Smooth muscle cell (in vitro differentiated cells): ENCODE measurements at regions not wholly inside any gene's neighbourhood (a gene's known extent, or its start where the extent isn't known, plus 50 kb on each side); places are given as distances from the start of the nearest gene placed in this dataset.

Source experiments
- DNase-seq: peaks from one replicate; lab custom pipeline; 2025; ENCODE audit not compliant: unreplicated experiment; lab: John Stamatoyannopoulos, UW
- H2AFZ ChIP-seq: fragments of 200-600 bp; sonication (generic); 2 replicates; pipeline ENCODE4 v1.6.0; 2016; ENCODE audit warnings: antibody characterized with exemption, low read depth, mild to moderate bottlenecking
- H3F3A ChIP-seq: fragments of 200-600 bp; sonication (generic); 2 replicates; pipeline ENCODE4 v1.6.0; 2017; ENCODE audit warnings: antibody characterized with exemption, low read depth
- H3K27ac ChIP-seq: fragments of 200-600 bp; sonication (generic); 2 replicates; pipeline ENCODE4 v1.5.1; 2016; ENCODE audit warnings: low read depth, mild to moderate bottlenecking
- H3K27me3 ChIP-seq: fragments of 200-600 bp; sonication (generic); 2 replicates; pipeline ENCODE4 v1.6.1; 2016; ENCODE audit warnings: low read depth, mild to moderate bottlenecking
- H3K36me3 ChIP-seq: fragments of 200-600 bp; sonication (generic); 2 replicates; pipeline ENCODE4 v1.5.1; 2016; ENCODE audit warnings: low read depth
- H3K4me1 ChIP-seq: fragments of 200-600 bp; sonication (generic); 2 replicates; pipeline ENCODE4 v1.5.1; 2016; ENCODE audit warnings: low read depth
- H3K4me2 ChIP-seq: fragments of 200-600 bp; sonication (generic); 2 replicates; pipeline ENCODE4 v1.6.0; 2016; ENCODE audit warnings: mild to moderate bottlenecking
- H3K4me3 ChIP-seq: fragments of 200-600 bp; sonication (generic); 2 replicates; pipeline ENCODE4 v1.5.1; 2016; ENCODE audit warnings: mild to moderate bottlenecking
- H3K79me2 ChIP-seq: fragments of 200-600 bp; sonication (generic); 2 replicates; pipeline ENCODE4 v1.6.0; 2016; ENCODE audit warnings: low read depth, mild to moderate bottlenecking
- H3K9ac ChIP-seq: fragments of 200-600 bp; sonication (generic); 2 replicates; pipeline ENCODE4 v1.6.0; 2016; ENCODE audit warnings: low read depth
- H3K9me3 ChIP-seq: fragments of 200-600 bp; sonication (generic); replicated peaks from 2 replicates; pipeline ENCODE4 v1.5.1; 2016; ENCODE audit warnings: low read depth
- H4K20me1 ChIP-seq: fragments of 200-600 bp; sonication (generic); 2 replicates; pipeline ENCODE4 v1.6.0; 2016; ENCODE audit warnings: low read depth
- CTCF ChIP-seq: fragments of 200-600 bp; sonication (generic); IDR thresholded peaks from 2 replicates; pipeline ENCODE4 v1.5.1; 2017; ENCODE audit warnings: borderline replicate concordance, mild to moderate bottlenecking, antibody characterized with exemption; ENCODE audit not compliant: insufficient read depth, poor library complexity, severe bottlenecking
- WGBS: methylation state at CpG from one replicate; pipeline ENCODE4 v1.1.7; 2016; ENCODE audit warnings: low lambda C conversion rate; 5-methylcytosine and 5-hydroxymethylcytosine counted together

- Histone ChIP-seq H2AFZ (no peak overlapping the region), H3K4me1 (no peaks in the 10 kb centered on the region), H3K79me2 (no peaks in the 10 kb centered on the region), H4K20me1 (no peaks in the 10 kb centered on the region), H3K9me3 (no peaks in the 10 kb centered on the region), H3K4me2 (no peak overlapping the region), H3K4me3 (no peak overlapping the region), H3F3A (no peaks in the 10 kb centered on the region), H3K9ac (no peak overlapping the region), H3K27me3 (peaks cover 21% of the 10 kb centered on the region), H3K27ac (no peak overlapping the region), H3K36me3 (no peaks in the 10 kb centered on the region)
- no peak for DNase-seq
- WGBS, result 60% methylated on average over 3 of the region's 3 CpGs
- no peak for TF ChIP-seq CTCF
Measured at GRCh38 chr2:45218931-45219339, 209.7 kb upstream of the SIX2 start.

- H3K4me2 ChIP-seq, result no peak overlapping the region
- no peaks in the 10 kb centered on the region for H3K36me3 ChIP-seq
- H3K27ac ChIP-seq, result no peak overlapping the region
- TF ChIP-seq CTCF, result no peak
- 87% methylated on average over 3 of the region's 3 CpGs for WGBS
- no peaks in the 10 kb centered on the region for H3K9me3 ChIP-seq
- H4K20me1 ChIP-seq, result no peaks in the 10 kb centered on the region
- H2AFZ ChIP-seq, result no peak overlapping the region
- H3K27me3 ChIP-seq, result peaks cover 21% of the 10 kb centered on the region
- no peaks in the 10 kb centered on the region for H3F3A ChIP-seq
- H3K4me3 ChIP-seq, result no peak overlapping the region
- no peak overlapping the region for H3K9ac ChIP-seq
- H3K79me2 ChIP-seq, result no peaks in the 10 kb centered on the region
- DNase-seq, result no peak
- H3K4me1 ChIP-seq, result no peaks in the 10 kb centered on the region
Measured at GRCh38 chr2:45218297-45218696, 209.0 kb upstream of the SIX2 start.

GRCh38 chr2:45216118-45216517, 206.9 kb upstream of the SIX2 start:
- Histone ChIP-seq H3K9ac (no peak overlapping the region), H3K4me1 (no peaks in the 10 kb centered on the region), H2AFZ (no peak overlapping the region), H3K27me3 (peaks cover 21% of the 10 kb centered on the region), H3K4me3 (no peak overlapping the region), H3K79me2 (no peaks in the 10 kb centered on the region), H3K36me3 (no peaks in the 10 kb centered on the region), H3K9me3 (no peaks in the 10 kb centered on the region), H3K27ac (no peak overlapping the region), H4K20me1 (no peaks in the 10 kb centered on the region), H3F3A (no peaks in the 10 kb centered on the region), H3K4me2 (no peak overlapping the region)
- TF ChIP-seq CTCF, result no peak
- no peak for DNase-seq

GRCh38 chr2:45214550-45214949, 205.3 kb upstream of the SIX2 start:
- H4K20me1 ChIP-seq, result no peaks in the 10 kb centered on the region
- H3K27me3 ChIP-seq, result peaks cover 21% of the 10 kb centered on the region
- no peaks in the 10 kb centered on the region for H3K4me1 ChIP-seq
- H3K27ac ChIP-seq, result no peak overlapping the region
- H3K79me2 ChIP-seq, result no peaks in the 10 kb centered on the region
- no peak for DNase-seq
- H3K4me3 ChIP-seq, result no peak overlapping the region
- H2AFZ ChIP-seq, result no peak overlapping the region
- H3K36me3 ChIP-seq, result no peaks in the 10 kb centered on the region
- H3K4me2 ChIP-seq, result no peak overlapping the region
- no peaks in the 10 kb centered on the region for H3K9me3 ChIP-seq
- H3K9ac ChIP-seq, result no peak overlapping the region
- no peak for TF ChIP-seq CTCF
- 93% methylated on average over 5 of the region's 5 CpGs for WGBS
- no peaks in the 10 kb centered on the region for H3F3A ChIP-seq
